SU-DHL-6 (cell line): ENCODE measurements at regions not wholly inside any gene's neighbourhood (a gene's known extent, or its start where the extent isn't known, plus 50 kb on each side); places are given as distances from the start of the nearest gene placed in this dataset.

Experiments
- CTCF ChIP-seq: fragments of 200-600 bp; sonication (generic); IDR thresholded peaks from one replicate; pipeline ENCODE4 v1.5.1; 2017; ENCODE audit warnings: antibody characterized with exemption, mild to moderate bottlenecking, low read length, moderate library complexity; ENCODE audit not compliant: insufficient read depth, poor library complexity, severe bottlenecking
- EZH2phosphoT487 ChIP-seq: fragments of 200-600 bp; sonication (generic), shearing (Covaris generic); conservative IDR thresholded peaks from 2 replicates; pipeline ENCODE4 v1.6.1; 2018; ENCODE audit warnings: mild to moderate bottlenecking, antibody characterized with exemption, low read length, moderate library complexity, mixed read lengths

DNA sequence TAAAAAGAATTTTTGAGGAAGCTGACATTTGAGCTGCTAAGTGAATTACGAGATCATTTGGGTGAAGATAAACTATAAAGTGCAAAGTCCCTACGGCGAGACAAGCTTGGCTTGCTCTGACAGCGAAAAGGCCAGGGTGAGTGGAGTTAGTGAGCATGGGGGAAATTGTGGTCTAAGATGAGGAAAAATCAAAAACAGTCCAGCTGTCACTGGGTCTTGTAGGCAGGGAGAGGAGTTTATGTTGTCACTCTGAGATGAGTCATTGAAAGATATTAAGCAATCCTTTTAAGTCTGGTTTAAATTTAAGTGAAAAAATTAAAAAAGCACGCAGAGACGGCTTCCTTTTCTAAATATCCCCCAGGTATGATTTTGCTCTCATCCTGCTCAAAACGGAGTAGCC lies 601.9 kb downstream of the MRPL39 start:
- TF ChIP-seq CTCF = no peak
- TF ChIP-seq EZH2phosphoT487 = no peak
